Neural cell (in vitro differentiated cells): ENCODE measurements at regions not wholly inside any gene's neighbourhood (a gene's known extent, or its start where the extent isn't known, plus 50 kb on each side); places are given as distances from the start of the nearest gene placed in this dataset.

ENCODE experiments used
- EP300 ChIP-seq: fragments of 450-650 bp; conservative IDR thresholded peaks from 2 replicates; pipeline ENCODE4 v1.6.1; 2014; ENCODE audit warnings: antibody characterized with exemption, mild to moderate bottlenecking, moderate library complexity; ENCODE audit not compliant: poor library complexity, severe bottlenecking
- EZH2 ChIP-seq: fragments of 200-600, 300-800 bp; shearing (Covaris generic), sonication (generic); IDR thresholded peaks from 2 replicates; pipeline ENCODE4 v1.6.1; 2014; ENCODE audit warnings: antibody characterized with exemption, low read length, borderline replicate concordance, mild to moderate bottlenecking; ENCODE audit not compliant: insufficient read depth, poor library complexity, severe bottlenecking
- MXI1 ChIP-seq: fragments of 450-650 bp; conservative IDR thresholded peaks from 2 replicates; pipeline ENCODE4 v1.6.1; 2014; ENCODE audit warnings: antibody characterized with exemption, mild to moderate bottlenecking; ENCODE audit not compliant: poor library complexity, severe bottlenecking
- POLR2AphosphoS5 ChIP-seq: IDR thresholded peaks from 2 replicates; pipeline ENCODE4 v1.6.1; 2012
- TAF1 ChIP-seq: IDR thresholded peaks from 2 replicates; pipeline ENCODE4 v1.6.1; 2012; ENCODE audit warnings: low read depth
- TF ChIP-seq, protein P1 (sequence below): fragments of 450-650 bp; IDR thresholded peaks from 2 replicates; pipeline ENCODE4 v1.5.1; 2014; ENCODE audit warnings: antibody characterized with exemption, mild to moderate bottlenecking, moderate library complexity; ENCODE audit not compliant: poor library complexity, severe bottlenecking

DNA sequence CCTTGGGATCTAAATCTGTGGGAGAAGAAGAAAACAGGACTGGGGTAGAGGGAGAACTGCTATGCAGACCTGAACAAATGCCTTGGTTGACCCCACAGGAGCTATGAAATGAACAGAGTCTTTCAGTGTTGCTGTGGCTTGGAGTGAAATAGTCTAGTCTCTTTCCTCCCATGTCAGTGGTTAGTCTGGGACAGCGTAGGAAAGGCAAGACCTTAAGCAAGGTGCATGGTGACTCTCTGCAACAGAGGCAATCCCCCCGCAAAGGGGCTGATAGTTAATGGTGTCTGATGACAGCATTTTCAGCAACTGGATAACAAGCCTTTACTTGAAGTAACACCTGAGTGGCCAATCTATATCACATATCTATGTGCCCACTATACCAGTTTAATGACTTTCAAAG is 62.3 kb downstream of the ARL4A start:
- TF ChIP-seq, protein P1, sequence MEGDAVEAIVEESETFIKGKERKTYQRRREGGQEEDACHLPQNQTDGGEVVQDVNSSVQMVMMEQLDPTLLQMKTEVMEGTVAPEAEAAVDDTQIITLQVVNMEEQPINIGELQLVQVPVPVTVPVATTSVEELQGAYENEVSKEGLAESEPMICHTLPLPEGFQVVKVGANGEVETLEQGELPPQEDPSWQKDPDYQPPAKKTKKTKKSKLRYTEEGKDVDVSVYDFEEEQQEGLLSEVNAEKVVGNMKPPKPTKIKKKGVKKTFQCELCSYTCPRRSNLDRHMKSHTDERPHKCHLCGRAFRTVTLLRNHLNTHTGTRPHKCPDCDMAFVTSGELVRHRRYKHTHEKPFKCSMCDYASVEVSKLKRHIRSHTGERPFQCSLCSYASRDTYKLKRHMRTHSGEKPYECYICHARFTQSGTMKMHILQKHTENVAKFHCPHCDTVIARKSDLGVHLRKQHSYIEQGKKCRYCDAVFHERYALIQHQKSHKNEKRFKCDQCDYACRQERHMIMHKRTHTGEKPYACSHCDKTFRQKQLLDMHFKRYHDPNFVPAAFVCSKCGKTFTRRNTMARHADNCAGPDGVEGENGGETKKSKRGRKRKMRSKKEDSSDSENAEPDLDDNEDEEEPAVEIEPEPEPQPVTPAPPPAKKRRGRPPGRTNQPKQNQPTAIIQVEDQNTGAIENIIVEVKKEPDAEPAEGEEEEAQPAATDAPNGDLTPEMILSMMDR, result no peak
- TF ChIP-seq TAF1 (no peak), POLR2AphosphoS5 (no peak), EP300 (no peak), EZH2 (no peak), MXI1 (no peak)
